GM19239 (cell line): ENCODE measurements at regions not wholly inside any gene's neighbourhood (a gene's known extent, or its start where the extent isn't known, plus 50 kb on each side); places are given as distances from the start of the nearest gene placed in this dataset.
"Not testable (repeated sequence)": the region's sequence is repeated elsewhere in the genome, so short reads cannot be mapped to it uniquely, and the experiment has no call there.

ENCODE experiments used
- DNase-seq: peaks from one replicate; pipeline ENCODE4 v3.0.0; 2011; ENCODE audit warnings: low spot score; ENCODE audit not compliant: insufficient read length
- FAIRE-seq: peaks from 2 replicates; lab custom pipeline; 2011; peaks lifted over from hg19 to GRCh38; lab: Jason Lieb, UNC

GRCh38 chr11:80720295-80720694 lies 1279.5 kb upstream of the TENM4 start:
- DNase-seq (no peak), FAIRE-seq (no peak)

GRCh38 chr11:80719292-80719646 lies 1278.4 kb upstream of the TENM4 start:
- DNase-seq (no peak), FAIRE-seq (no peak)

- FAIRE-seq (no peak), DNase-seq (no peak)
Measured at GRCh38 chr11:80718611-80719291, 1277.9 kb upstream of the TENM4 start.

- DNase-seq: no peak
Measured at GRCh38 chr11:80702264-80702663, 1261.4 kb upstream of the TENM4 start.

GRCh38 chr11:80700386-80700785 lies 1259.6 kb upstream of the TENM4 start:
- no peak for FAIRE-seq
- no peak for DNase-seq

More at GRCh38 chr11:80702264-80702663, 1261.4 kb upstream of the TENM4 start:
- FAIRE-seq: no peak

- DNase-seq: not testable (repeated sequence)
Measured at GRCh38 chr11:80699406-80700177, 1258.8 kb upstream of the TENM4 start.

GRCh38 chr11:80698637-80699036 lies 1257.8 kb upstream of the TENM4 start:
- no peak for FAIRE-seq
- no peak for DNase-seq

More at GRCh38 chr11:80699406-80700177, 1258.8 kb upstream of the TENM4 start:
- not testable (repeated sequence) for FAIRE-seq

- FAIRE-seq: no peak
- DNase-seq: no peak
Measured at GRCh38 chr11:80694385-80694784, 1253.6 kb upstream of the TENM4 start.

- DNase-seq: no peak
- FAIRE-seq: no peak
Measured at GRCh38 chr11:80687941-80688340, 1247.1 kb upstream of the TENM4 start.

- FAIRE-seq: no peak
- no peak for DNase-seq
Measured at GRCh38 chr11:80686889-80687288, 1246.1 kb upstream of the TENM4 start.

GRCh38 chr11:80673566-80673965 lies 1232.7 kb upstream of the TENM4 start:
- no peak for FAIRE-seq
- DNase-seq: no peak

GRCh38 chr11:80669620-80670019 lies 1228.8 kb upstream of the TENM4 start:
- no peak for DNase-seq
- FAIRE-seq: no peak

- no peak for DNase-seq
- no peak for FAIRE-seq
Measured at GRCh38 chr11:80668039-80668438, 1227.2 kb upstream of the TENM4 start.

- FAIRE-seq (no peak), DNase-seq (no peak)
Measured at GRCh38 chr11:80655834-80656233, 1215.0 kb upstream of the TENM4 start.

GRCh38 chr11:80650966-80651365 lies 1210.1 kb upstream of the TENM4 start:
- DNase-seq (no peak), FAIRE-seq (no peak)

GRCh38 chr11:80649186-80649585 lies 1208.4 kb upstream of the TENM4 start:
- DNase-seq (no peak), FAIRE-seq (no peak)

GRCh38 chr11:80638296-80638695 lies 1197.5 kb upstream of the TENM4 start:
- FAIRE-seq: no peak
- DNase-seq: no peak

- FAIRE-seq: no peak
Measured at GRCh38 chr11:80637571-80637970, 1196.7 kb upstream of the TENM4 start.

GRCh38 chr11:80636999-80637398 lies 1196.2 kb upstream of the TENM4 start:
- no peak for FAIRE-seq
- DNase-seq: no peak

More at GRCh38 chr11:80637571-80637970, 1196.7 kb upstream of the TENM4 start:
- no peak for DNase-seq

GRCh38 chr11:80635178-80635577 lies 1194.3 kb upstream of the TENM4 start:
- FAIRE-seq (no peak), DNase-seq (no peak)

GRCh38 chr11:80632691-80633090 lies 1191.9 kb upstream of the TENM4 start:
- DNase-seq: no peak
- FAIRE-seq: no peak

- no peak for FAIRE-seq
- DNase-seq: no peak
Measured at GRCh38 chr11:80632156-80632555, 1191.3 kb upstream of the TENM4 start.
